ENCODE measurements at regions not wholly inside any gene's neighbourhood (a gene's known extent, or its start where the extent isn't known, plus 50 kb on each side); places are given as distances from the start of the nearest gene placed in this dataset.
A peak's percentile ranks its signal among the peaks of the same experiment; 100 is the strongest.
"Not testable (repeated sequence)": the region's sequence is repeated elsewhere in the genome, so short reads cannot be mapped to it uniquely, and the experiment has no call there.

DNA sequence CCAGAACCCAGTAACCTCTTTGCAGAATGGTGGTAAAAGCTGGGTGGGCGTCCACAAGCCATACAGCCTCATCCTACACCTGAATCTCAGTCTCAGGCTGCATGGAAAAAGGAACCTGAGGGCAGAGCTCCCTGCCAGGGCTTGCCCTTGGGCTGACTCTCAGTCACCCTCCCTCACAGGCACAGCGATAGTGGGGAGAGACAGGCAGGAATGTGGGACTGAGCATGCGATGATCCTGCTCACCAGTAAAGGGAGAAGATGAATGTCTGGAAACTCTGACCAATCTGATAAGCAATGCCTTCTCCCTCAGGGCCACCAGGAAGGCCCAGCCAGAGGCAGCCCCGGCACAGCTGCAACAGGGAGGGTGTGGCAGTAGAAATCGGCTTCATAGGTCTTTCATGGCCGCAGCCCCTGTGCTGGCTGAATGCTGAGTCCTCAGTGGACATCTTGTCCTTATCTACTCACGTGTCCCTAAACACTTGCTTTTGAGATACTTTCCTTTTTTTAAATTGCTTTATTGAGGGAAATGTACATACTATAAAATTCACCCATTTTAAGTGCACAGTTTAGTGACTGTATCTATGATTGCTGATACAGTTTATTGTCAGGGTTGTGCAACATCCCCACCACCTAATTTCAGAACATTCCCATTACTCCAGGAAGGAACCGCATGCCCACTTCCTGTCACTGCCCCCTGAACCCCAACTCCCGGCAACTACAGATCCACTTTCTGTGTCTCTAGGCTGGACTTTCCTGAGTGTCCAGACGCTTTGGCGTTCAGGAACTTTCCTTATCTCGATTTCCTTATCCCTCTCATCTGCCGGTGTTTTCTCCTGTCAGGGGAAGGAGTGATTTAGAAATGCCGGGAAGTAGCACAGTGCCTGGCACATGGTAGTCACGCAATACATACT lies 258.1 kb downstream of the PCNX1 start:
- no peak for DNase-seq

DNA sequence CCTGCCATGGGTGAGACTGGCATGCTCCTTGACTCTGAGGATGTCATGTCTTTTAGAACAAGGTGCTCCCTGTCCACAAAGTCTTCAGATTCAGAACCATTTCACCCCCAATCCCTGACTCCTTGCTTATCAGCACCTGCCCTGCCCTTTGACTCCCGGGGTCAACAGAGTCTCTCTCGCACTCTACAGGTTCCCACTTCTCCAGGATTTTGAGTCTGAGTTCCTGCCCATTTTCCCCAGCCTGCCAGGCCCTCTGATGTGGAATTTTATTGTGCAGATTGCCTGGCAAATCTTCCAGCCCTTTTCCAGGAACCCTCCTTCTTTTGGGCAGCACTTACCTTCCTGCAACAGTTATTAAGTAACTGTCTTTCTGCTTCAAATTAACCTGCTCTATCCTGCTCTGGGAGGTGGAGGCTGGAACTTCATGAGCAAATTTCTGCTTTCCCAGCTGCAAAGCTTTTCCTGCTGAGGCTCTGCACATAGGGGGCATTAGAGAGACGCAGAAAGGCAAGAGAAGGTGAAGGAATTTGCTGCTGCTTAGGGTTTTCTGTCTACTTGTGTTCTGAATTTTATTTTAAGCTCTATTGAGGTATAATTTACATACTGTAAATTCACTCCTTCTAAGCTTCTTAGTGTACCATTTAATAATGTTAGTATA lies 259.1 kb downstream of the PCNX1 start:
- DNase-seq = no peak

- DNase-seq = not testable (repeated sequence)
These were observed 260.2 kb downstream of the PCNX1 start for GRCh38 chr14:71167325-71167950.

GRCh38 chr14:71168161-71168560 lies 260.9 kb downstream of the PCNX1 start:
- peak; percentile 58 to 61 for DNase-seq

- no peak for DNase-seq
These were observed 261.5 kb downstream of the PCNX1 start for GRCh38 chr14:71168564-71169427.

- no peak for DNase-seq
These were observed 262.6 kb downstream of the PCNX1 start for GRCh38 chr14:71169861-71170260.

GRCh38 chr14:71175491-71175890 lies 268.2 kb downstream of the PCNX1 start:
- no peak for DNase-seq

DNA sequence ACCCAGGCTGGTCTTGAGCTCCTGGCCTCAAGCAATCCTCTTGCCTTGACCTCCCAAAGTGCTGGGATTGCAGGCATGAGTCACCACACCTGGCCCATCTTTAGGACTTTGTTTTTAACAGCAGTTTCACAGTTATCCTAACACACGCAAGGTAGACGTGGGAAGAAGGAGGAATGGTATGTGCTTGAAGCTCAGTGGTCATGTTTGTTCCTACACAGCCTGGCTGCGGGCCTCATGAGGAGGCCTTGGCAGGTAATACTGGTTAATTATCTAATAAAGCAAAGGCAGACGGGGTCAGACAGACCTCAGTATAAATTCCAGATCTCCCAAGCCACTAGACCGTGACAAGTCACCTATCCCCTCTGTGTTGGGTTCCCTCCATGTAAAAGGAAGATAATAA lies 271.8 kb downstream of the PCNX1 start:
- no peak for DNase-seq

DNA sequence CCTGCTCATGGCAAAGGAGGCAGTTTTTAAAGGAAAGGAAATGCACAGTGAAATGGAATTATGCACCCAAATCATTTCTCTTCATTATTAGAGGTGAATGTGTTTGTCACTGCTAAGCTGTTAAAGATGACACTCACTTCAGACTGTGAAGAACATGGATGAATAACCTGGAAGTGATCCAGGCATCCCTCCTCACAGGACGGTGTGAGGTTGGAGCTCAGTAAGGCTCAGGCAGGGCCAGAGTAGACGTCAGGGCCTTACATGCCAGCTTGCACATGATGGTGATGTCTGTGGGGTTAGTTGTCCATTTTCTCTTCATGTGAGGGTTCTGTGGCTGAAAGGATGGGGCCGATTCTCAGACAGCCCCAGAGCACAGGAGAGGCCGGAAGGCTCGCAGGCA lies 273.1 kb downstream of the PCNX1 start:
- DNase-seq = no peak

DNA sequence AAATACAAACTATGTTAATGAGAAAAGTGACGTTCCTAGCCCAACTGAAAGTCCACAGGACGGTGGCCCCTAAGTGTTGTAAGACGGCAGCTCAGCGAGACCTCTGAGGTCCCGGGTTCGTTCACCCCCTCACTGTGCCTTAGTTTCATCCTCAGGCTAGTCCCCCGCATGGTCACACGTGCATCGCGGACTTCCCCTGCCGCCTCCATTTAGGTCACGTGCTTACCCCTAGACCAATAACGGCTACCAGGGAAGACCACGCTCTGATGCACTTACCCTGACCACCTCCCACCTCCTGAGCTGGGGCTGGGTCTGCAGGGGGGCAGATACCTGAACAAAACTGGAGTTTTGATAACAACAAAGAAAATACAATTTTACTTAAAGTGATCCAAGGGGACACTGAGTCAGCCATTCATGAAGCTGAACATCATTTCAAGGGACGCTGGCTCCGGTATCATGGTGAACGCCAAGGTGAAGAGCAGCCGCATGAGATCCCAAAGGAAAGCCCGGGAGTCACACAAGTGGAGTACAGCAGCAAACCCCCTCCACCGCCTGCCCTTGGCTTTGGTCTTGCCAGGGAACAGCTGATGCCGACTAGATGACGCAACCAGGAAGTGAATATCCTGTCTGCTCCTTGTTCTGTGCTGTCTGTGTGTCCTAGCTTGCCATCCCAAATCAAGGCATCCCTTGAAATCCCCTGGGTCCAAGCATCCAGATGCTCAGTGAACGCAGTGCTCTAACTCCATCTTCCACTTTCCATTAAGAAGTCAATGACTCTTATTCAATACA lies 274.1 kb downstream of the PCNX1 start:
- no peak for DNase-seq

DNA sequence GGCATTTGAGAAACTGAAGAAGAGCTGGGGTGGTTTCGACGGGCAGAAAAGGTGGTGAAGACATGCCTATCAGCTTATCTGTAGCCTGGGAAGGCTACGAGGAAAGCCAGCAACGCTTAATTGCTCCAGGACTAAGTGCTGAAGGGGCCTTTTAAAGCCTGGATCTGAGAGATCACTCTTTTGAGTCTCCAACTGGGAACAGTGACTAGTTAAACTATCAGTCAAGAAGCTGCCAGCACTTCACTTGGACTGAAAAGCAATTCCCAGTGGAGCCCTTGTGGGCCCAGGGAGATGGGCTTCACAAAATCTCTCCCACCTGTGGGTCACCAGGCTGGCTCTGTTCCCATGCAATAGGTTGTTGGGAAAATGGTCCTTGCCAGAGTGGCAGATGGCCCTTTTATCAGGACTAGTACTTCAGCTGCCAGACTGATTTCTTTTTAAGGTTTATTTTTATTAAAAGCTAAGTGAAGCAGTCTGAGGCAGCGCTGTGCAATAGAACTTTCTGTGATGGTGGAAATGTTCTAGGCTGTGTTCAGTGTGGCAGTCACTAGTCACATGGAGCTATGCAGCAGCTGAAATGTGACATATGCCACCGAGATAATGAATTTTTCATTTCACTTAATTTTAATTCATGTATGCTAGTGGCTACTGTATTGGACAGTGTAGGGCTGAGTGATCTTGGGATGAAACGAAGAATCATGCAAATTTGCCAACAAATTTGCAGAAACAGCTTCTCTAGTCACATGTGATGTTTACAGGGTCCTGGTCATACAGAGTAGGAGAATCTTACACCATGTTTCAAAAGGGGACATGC lies 276.8 kb downstream of the PCNX1 start:
- DNase-seq = no peak

DNA sequence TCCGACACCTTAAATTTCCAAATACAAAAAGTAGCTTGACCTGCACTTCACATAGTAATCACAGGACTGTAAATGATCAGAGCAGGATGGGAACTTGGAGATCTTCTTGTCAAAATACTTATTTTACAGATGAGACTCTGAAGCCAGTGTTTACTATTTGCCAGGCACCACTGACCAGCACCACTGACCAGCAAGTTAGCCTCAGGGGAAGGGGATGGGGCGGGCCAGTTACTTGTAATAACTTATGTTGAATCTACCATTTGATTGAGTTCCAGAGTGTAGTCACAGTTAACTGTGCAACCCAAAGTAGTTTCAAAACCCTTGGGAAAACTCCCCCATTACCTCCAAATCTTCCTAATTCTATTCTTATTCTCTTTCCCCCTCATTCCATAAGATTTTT lies 278.4 kb downstream of the PCNX1 start:
- DNase-seq = no peak

GRCh38 chr14:71187633-71188356 lies 280.5 kb downstream of the PCNX1 start:
- no peak for DNase-seq

- no peak for DNase-seq
These were observed 283.6 kb downstream of the PCNX1 start for GRCh38 chr14:71190770-71191374.

GRCh38 chr14:71193663-71194062 lies 286.4 kb downstream of the PCNX1 start:
- DNase-seq = no peak

- no peak for DNase-seq
These were observed 287.0 kb downstream of the PCNX1 start for GRCh38 chr14:71194251-71194650.

DNA sequence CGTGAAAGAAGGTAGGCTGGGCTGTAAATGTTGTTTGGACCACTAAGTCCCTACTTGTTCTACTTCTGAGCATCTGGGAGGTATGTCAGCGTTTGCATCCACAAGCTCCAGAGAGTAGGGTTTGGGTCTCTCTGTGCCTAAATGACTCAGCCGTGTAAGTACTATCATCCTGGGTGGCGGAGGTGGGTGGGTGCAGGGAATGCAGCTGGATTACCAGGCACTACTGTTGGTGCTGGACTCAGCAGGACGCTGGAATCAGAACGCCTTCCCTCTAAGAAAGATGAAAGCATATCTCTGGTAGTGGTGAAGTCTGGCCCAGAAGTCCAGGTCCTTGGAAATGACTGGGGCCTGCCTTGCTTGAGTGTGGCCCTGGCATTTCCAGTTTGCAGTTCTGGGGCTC lies 289.7 kb downstream of the PCNX1 start:
- DNase-seq = no peak

- DNase-seq = no peak
These were observed 291.4 kb downstream of the PCNX1 start for GRCh38 chr14:71198687-71199086.

DNA sequence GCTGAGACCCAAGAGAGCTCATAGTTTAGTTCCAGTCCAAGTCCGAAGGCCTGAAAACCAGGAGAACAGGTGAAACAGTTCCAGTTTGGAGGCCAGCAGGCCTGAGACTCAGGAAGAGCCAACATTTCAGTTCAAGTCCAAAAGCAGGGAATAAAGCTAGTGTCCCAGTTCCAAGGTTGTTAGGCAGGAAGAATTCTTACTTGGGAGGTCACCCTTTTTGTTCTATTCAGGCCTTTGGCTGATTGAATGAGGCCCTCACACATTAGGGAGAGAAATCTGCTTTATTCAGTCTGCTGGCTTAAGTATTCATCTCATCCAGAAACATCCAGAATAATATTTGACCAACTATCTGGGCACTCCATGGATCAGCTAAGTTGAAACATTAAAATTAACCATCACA lies 294.6 kb downstream of the PCNX1 start:
- no peak for DNase-seq

DNA sequence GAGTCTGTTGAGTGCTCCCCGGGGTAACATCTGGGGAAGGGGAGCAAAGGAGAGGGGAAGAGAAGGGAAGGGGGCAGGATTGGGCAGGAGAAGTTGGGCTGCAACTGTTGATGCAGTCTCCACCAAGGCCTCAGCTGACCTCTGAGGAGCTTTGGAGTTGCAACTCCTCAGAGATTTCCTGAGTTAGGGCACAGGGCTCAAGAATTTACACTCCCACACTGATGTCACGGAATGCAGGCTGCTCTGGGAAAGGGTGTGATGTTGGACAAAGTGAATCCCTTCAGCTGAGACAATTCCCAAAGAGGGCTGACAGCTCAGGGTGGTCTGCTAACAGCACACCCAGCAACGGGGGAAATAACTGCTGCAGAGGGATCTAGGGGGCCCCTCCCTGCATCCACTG lies 295.6 kb downstream of the PCNX1 start:
- DNase-seq = no peak

All from activated T-cell treated with anti-CD3 and anti-CD28 coated beads, Interleukin-2, amount 50 U/mL, for 48 hours (primary cell).